NCI-H2107 treated with DMSO at 0.1 percent for 48 hours (cell line): ENCODE measurements at regions not wholly inside any gene's neighbourhood (a gene's known extent, or its start where the extent isn't known, plus 50 kb on each side); places are given as distances from the start of the nearest gene placed in this dataset.
A peak's percentile ranks its signal among the peaks of the same experiment; 100 is the strongest.
"Not testable (repeated sequence)": the region's sequence is repeated elsewhere in the genome, so short reads cannot be mapped to it uniquely, and the experiment has no call there.

Experiments
- DNase-seq: peaks from one replicate; lab custom pipeline; 2025; ENCODE audit not compliant: unreplicated experiment; lab: John Stamatoyannopoulos, UW

- no peak for DNase-seq
These were observed 235.6 kb upstream of the ZNF521 start for GRCh38 chr18:25587545-25587944.

GRCh38 chr18:25568986-25569385 is 217.0 kb upstream of the ZNF521 start:
- no peak for DNase-seq

GRCh38 chr18:25563816-25564683 is 212.1 kb upstream of the ZNF521 start:
- no peak for DNase-seq

GRCh38 chr18:25563346-25563745 is 211.4 kb upstream of the ZNF521 start:
- no peak for DNase-seq

- no peak for DNase-seq
These were observed 210.0 kb upstream of the ZNF521 start for GRCh38 chr18:25561918-25562317.

- no peak for DNase-seq
These were observed 208.4 kb upstream of the ZNF521 start for GRCh38 chr18:25560369-25560768.

GRCh38 chr18:25557011-25557410 is 205.0 kb upstream of the ZNF521 start:
- DNase-seq, result no peak

GRCh38 chr18:25553631-25554263 is 201.8 kb upstream of the ZNF521 start:
- no peak for DNase-seq

- no peak for DNase-seq
These were observed 192.8 kb upstream of the ZNF521 start for GRCh38 chr18:25544546-25545287.

- DNase-seq, result no peak
These were observed 186.4 kb upstream of the ZNF521 start for GRCh38 chr18:25538175-25538922.

- DNase-seq, result no peak
These were observed 183.5 kb upstream of the ZNF521 start for GRCh38 chr18:25535495-25535894.

GRCh38 chr18:25534401-25534800 is 182.4 kb upstream of the ZNF521 start:
- DNase-seq, result no peak

GRCh38 chr18:25533218-25533617 is 181.3 kb upstream of the ZNF521 start:
- no peak for DNase-seq

- DNase-seq, result no peak
These were observed 179.2 kb upstream of the ZNF521 start for GRCh38 chr18:25531207-25531606.

GRCh38 chr18:25525789-25526188 is 173.8 kb upstream of the ZNF521 start:
- DNase-seq, result not testable (repeated sequence)

GRCh38 chr18:25518716-25519053 is 166.7 kb upstream of the ZNF521 start:
- no peak for DNase-seq

- no peak for DNase-seq
These were observed 166.1 kb upstream of the ZNF521 start for GRCh38 chr18:25517881-25518715.

- peak; percentile 19 for DNase-seq
These were observed 165.0 kb upstream of the ZNF521 start for GRCh38 chr18:25516747-25517498.

- no peak for DNase-seq
These were observed 164.2 kb upstream of the ZNF521 start for GRCh38 chr18:25516121-25516520.

GRCh38 chr18:25510096-25510495 is 158.1 kb upstream of the ZNF521 start:
- no peak for DNase-seq
